KOPT-K1 (cell line): ENCODE measurements at regions not wholly inside any gene's neighbourhood (a gene's known extent, or its start where the extent isn't known, plus 50 kb on each side); places are given as distances from the start of the nearest gene placed in this dataset.
A peak's percentile ranks its signal among the peaks of the same experiment; 100 is the strongest.

Source experiments
- H3K27ac ChIP-seq: fragments of 200-600 bp; sonication (generic); 2 replicates; pipeline ENCODE4 v1.5.1; 2016; ENCODE audit warnings: antibody characterized with exemption, mild to moderate bottlenecking, low read depth, low read length; ENCODE audit not compliant: poor library complexity, severe bottlenecking
- H3K36me3 ChIP-seq: fragments of 200-600 bp; sonication (generic); 2 replicates; pipeline ENCODE4 v1.5.1; 2017; ENCODE audit warnings: antibody characterized with exemption, mild to moderate bottlenecking, low read length, moderate library complexity; ENCODE audit not compliant: insufficient read depth
- H3K9me3 ChIP-seq: fragments of 200-600 bp; sonication (generic); 2 replicates; pipeline ENCODE4 v1.5.1; 2017; ENCODE audit warnings: antibody characterized with exemption, low read length, mild to moderate bottlenecking; ENCODE audit not compliant: insufficient read depth, poor library complexity, severe bottlenecking

GRCh38 chr1:234969011-234969441 lies 159.6 kb downstream of the TOMM20 start:
- Histone ChIP-seq H3K36me3 (no peaks in the 10 kb centered on the region), H3K27ac (no peak overlapping the region), H3K9me3 (no peaks in the 10 kb centered on the region)

GRCh38 chr1:234968451-234968850 lies 160.2 kb downstream of the TOMM20 start:
- Histone ChIP-seq H3K9me3 (no peaks in the 10 kb centered on the region), H3K36me3 (no peaks in the 10 kb centered on the region), H3K27ac (no peak overlapping the region)

GRCh38 chr1:234967121-234967520 lies 161.5 kb downstream of the TOMM20 start:
- Histone ChIP-seq H3K36me3 (no peaks in the 10 kb centered on the region), H3K9me3 (no peaks in the 10 kb centered on the region), H3K27ac (no peak overlapping the region)

- Histone ChIP-seq H3K36me3 (no peaks in the 10 kb centered on the region), H3K27ac (peak overlapping the region; percentile 54), H3K9me3 (no peaks in the 10 kb centered on the region)
These were observed 163.5 kb downstream of the TOMM20 start for GRCh38 chr1:234965111-234965510.

GRCh38 chr1:234963904-234964702 lies 164.5 kb downstream of the TOMM20 start:
- peak overlapping the region; percentile 51 for H3K27ac ChIP-seq
- no peaks in the 10 kb centered on the region for H3K36me3 ChIP-seq
- H3K9me3 ChIP-seq: no peaks in the 10 kb centered on the region

GRCh38 chr1:234963180-234963903 lies 165.3 kb downstream of the TOMM20 start:
- Histone ChIP-seq H3K9me3 (no peaks in the 10 kb centered on the region), H3K27ac (peak overlapping the region; percentile 51), H3K36me3 (no peaks in the 10 kb centered on the region)

GRCh38 chr1:234962340-234962989 lies 166.2 kb downstream of the TOMM20 start:
- Histone ChIP-seq H3K36me3 (no peaks in the 10 kb centered on the region), H3K27ac (peak overlapping the region; percentile 51)

GRCh38 chr1:234961456-234962339 lies 166.9 kb downstream of the TOMM20 start:
- Histone ChIP-seq H3K27ac (peak overlapping the region; percentile 51), H3K36me3 (no peaks in the 10 kb centered on the region), H3K9me3 (no peaks in the 10 kb centered on the region)

More at GRCh38 chr1:234962340-234962989, 166.2 kb downstream of the TOMM20 start:
- H3K9me3 ChIP-seq: no peaks in the 10 kb centered on the region

- peak overlapping the region; percentile 51 for H3K27ac ChIP-seq
- no peaks in the 10 kb centered on the region for H3K36me3 ChIP-seq
- no peaks in the 10 kb centered on the region for H3K9me3 ChIP-seq
These were observed 167.7 kb downstream of the TOMM20 start for GRCh38 chr1:234960722-234961455.

- H3K27ac ChIP-seq: peak overlapping the region; percentile 46
- no peaks in the 10 kb centered on the region for H3K36me3 ChIP-seq
- H3K9me3 ChIP-seq: no peaks in the 10 kb centered on the region
These were observed 169.7 kb downstream of the TOMM20 start for GRCh38 chr1:234958706-234959657.

GRCh38 chr1:234958066-234958705 lies 170.5 kb downstream of the TOMM20 start:
- peak overlapping the region; percentile 46 for H3K27ac ChIP-seq
- H3K9me3 ChIP-seq: no peaks in the 10 kb centered on the region
- H3K36me3 ChIP-seq: no peaks in the 10 kb centered on the region

GRCh38 chr1:234957330-234958065 lies 171.1 kb downstream of the TOMM20 start:
- H3K36me3 ChIP-seq: no peaks in the 10 kb centered on the region
- peak overlapping the region; percentile 46 for H3K27ac ChIP-seq
- H3K9me3 ChIP-seq: no peaks in the 10 kb centered on the region
